Lower lobe of right lung (tissue), 2 donors: ENCODE measurements at regions not wholly inside any gene's neighbourhood (a gene's known extent, or its start where the extent isn't known, plus 50 kb on each side); places are given as distances from the start of the nearest gene placed in this dataset.

ENCODE experiments used
- ATAC-seq, 2 donors: fragments of 200-7000 bp; cut with Tn5 transposase; one replicate each; pipeline ENCODE4 v1.9.1; 2020 to 2022; ENCODE audit warnings: mild to moderate bottlenecking in 2 of 2, moderate library complexity in 2 of 2
- DNase-seq: peaks from one replicate; pipeline ENCODE4 v3.0.0-alpha.2; 2020
- H3K27ac ChIP-seq: fragments of 200-600 bp; one replicate; pipeline ENCODE4 v1.8.0; 2022
- H3K27me3 ChIP-seq: fragments of 200-600 bp; one replicate; pipeline ENCODE4 v1.8.0; 2022; ENCODE audit warnings: low read depth
- H3K36me3 ChIP-seq: fragments of 200-600 bp; one replicate; pipeline ENCODE4 v1.8.0; 2022; ENCODE audit warnings: mild to moderate bottlenecking
- H3K4me1 ChIP-seq: fragments of 200-600 bp; one replicate; pipeline ENCODE4 v1.8.0; 2022
- H3K4me3 ChIP-seq: fragments of 200-600 bp; one replicate; pipeline ENCODE4 v1.8.0; 2022; ENCODE audit warnings: mild to moderate bottlenecking
- H3K9me3 ChIP-seq: fragments of 200-600 bp; one replicate; pipeline ENCODE4 v1.8.0; 2022
- intact Hi-C: fragments of 100-400 bp; cut with DNase I; formaldehyde crosslinking; loops from one replicate; pipeline ENCODE4 v1.11.0; 2022
- TF ChIP-seq, protein P1 (sequence below): fragments of 200-600 bp; IDR thresholded peaks from one replicate; pipeline ENCODE4 v1.8.0; 2022; ENCODE audit warnings: antibody characterized with exemption, mild to moderate bottlenecking
- donor health status: DM: no; HTN: yes; CAD: no; lungs with severe emphysema.

DNA sequence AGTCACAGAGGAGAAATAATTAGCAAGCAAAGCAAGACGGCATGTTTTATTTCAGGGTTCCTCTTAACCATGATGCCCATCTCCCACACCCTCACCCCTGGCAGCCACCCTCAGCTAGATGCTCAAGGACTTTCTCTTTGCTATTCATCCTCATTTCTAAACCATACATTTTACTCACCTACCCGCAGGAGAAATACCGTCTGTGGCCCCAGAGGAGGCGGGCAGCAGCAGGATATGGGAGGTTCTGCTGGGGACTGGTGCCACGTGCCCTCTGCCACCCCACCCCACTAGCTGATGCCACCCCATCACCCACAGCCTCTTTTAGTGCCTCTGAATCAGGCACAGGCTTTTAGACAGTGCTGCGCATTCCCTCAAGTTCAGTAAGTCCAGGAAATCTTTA, 168.7 kb upstream of the ITGB1 start:
- TF ChIP-seq, protein P1, sequence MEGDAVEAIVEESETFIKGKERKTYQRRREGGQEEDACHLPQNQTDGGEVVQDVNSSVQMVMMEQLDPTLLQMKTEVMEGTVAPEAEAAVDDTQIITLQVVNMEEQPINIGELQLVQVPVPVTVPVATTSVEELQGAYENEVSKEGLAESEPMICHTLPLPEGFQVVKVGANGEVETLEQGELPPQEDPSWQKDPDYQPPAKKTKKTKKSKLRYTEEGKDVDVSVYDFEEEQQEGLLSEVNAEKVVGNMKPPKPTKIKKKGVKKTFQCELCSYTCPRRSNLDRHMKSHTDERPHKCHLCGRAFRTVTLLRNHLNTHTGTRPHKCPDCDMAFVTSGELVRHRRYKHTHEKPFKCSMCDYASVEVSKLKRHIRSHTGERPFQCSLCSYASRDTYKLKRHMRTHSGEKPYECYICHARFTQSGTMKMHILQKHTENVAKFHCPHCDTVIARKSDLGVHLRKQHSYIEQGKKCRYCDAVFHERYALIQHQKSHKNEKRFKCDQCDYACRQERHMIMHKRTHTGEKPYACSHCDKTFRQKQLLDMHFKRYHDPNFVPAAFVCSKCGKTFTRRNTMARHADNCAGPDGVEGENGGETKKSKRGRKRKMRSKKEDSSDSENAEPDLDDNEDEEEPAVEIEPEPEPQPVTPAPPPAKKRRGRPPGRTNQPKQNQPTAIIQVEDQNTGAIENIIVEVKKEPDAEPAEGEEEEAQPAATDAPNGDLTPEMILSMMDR, result no peak
- H3K27me3 ChIP-seq, result no peaks in the 10 kb centered on the region
- H3K27ac ChIP-seq, result peak overlapping the region; percentile 82
- no peaks in the 10 kb centered on the region for H3K36me3 ChIP-seq
- no peaks in the 10 kb centered on the region for H3K9me3 ChIP-seq
- ATAC-seq, result no peak
- no peak for DNase-seq
- peaks cover 43% of the 10 kb centered on the region for H3K4me1 ChIP-seq
- intact Hi-C loops, result no loop called here
- H3K4me3 ChIP-seq, result no peak overlapping the region

- Histone ChIP-seq H3K9me3 (no peaks in the 10 kb centered on the region), H3K4me1 (peaks cover 43% of the 10 kb centered on the region), H3K36me3 (no peaks in the 10 kb centered on the region), H3K27ac (peak overlapping the region; percentile 82), H3K4me3 (no peak overlapping the region), H3K27me3 (no peaks in the 10 kb centered on the region)
- intact Hi-C loops, result no loop called here
- ATAC-seq, result peak; percentile 52 to 56
- no peak for DNase-seq
- TF ChIP-seq, protein P1, result no peak
These were observed 167.8 kb upstream of the ITGB1 start for GRCh38 chr10:33125522-33126517.

DNA sequence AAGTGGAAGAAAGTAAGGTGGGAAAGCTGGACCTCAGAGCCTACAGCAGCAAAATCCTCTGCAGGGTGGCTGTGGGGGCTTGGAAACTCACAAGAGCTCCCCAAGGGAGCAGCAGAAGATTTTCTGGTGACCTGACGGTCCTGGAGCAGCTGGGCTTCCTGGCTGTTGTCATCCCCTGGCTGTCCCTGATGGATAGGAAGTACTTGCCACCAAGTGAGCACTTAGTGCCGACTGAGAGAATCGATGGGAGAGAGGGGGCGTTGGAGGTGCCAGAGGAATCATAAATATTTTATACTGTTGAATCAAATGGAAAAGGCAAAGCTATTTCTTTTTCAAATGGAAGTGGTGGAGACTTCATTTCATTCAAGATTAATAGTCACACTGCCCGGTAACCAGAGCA, 167.1 kb upstream of the ITGB1 start:
- Histone ChIP-seq H3K27ac (peak overlapping the region; percentile 82), H3K27me3 (no peaks in the 10 kb centered on the region), H3K9me3 (no peaks in the 10 kb centered on the region), H3K36me3 (no peaks in the 10 kb centered on the region), H3K4me3 (no peak overlapping the region), H3K4me1 (peaks cover 43% of the 10 kb centered on the region)
- TF ChIP-seq, protein P1, result no peak
- no peak for ATAC-seq
- intact Hi-C loops, result no loop called here
- no peak for DNase-seq

- intact Hi-C loops, result no loop called here
- Histone ChIP-seq H3K36me3 (no peaks in the 10 kb centered on the region), H3K9me3 (no peaks in the 10 kb centered on the region), H3K4me1 (peaks cover 37% of the 10 kb centered on the region), H3K4me3 (no peak overlapping the region), H3K27me3 (no peaks in the 10 kb centered on the region), H3K27ac (no peak overlapping the region)
- TF ChIP-seq, protein P1, result no peak
- no peak for ATAC-seq
- DNase-seq, result no peak
These were observed 165.7 kb upstream of the ITGB1 start for GRCh38 chr10:33123680-33124079.

DNA sequence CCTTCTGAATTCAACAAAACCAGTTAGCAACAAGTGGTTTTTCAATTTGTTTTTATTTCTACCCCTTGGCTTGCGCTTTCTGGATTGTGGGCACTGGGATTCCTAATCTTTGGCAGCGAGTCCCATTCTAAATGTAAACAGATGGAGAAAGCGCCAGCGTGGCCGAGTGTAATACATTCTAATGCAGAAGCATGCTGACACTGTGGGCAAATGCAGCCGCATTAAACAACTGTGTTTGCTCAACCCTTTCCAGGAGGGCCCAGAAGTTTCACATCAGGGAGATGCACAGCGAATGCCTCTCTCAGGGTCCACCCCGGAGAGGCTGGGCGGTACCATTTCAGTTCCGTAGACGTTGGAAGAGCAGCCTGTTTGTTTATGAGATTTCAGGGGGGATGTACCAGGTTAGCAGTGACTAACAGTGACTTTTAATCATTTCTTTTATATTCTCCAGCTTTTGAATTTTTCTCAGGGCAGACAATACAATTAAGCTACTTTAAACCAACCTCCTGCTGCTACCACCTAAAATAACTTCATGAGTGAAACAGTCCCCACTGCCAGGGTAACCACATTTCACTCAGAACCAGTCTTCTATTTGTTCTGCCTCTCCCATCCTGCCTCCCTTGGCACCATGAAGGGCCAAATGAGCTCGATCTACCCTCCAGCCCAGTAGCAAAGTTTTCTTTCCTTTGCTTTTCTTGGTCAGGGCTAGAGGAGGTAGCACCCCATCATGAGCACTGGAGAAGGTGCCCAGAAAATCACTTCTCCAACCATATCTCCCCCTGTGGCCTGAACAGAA, 164.2 kb upstream of the ITGB1 start:
- ATAC-seq, result no peak
- no peak for DNase-seq
- intact Hi-C loops, result no loop called here
- Histone ChIP-seq H3K27ac (no peak overlapping the region), H3K36me3 (no peaks in the 10 kb centered on the region), H3K4me3 (no peak overlapping the region), H3K4me1 (peaks cover 37% of the 10 kb centered on the region), H3K9me3 (no peaks in the 10 kb centered on the region), H3K27me3 (no peaks in the 10 kb centered on the region)
- TF ChIP-seq, protein P1, result no peak
